Endothelial cell of umbilical vein (primary cell): ENCODE measurements at regions not wholly inside any gene's neighbourhood (a gene's known extent, or its start where the extent isn't known, plus 50 kb on each side); places are given as distances from the start of the nearest gene placed in this dataset.

ENCODE experiments used
- BruUV-seq: library from RNA; stranded (reverse); fragments of 400-500 nt; replicated peaks from 2 replicates; lab custom pipeline; 2021; lab: Mats Ljungman, UMichigan
- CTCF ChIA-PET: fragments of 300-600, 350-600 bp; sonication (Branson Sonifier 250); formaldehyde crosslinking; loops from one replicate; lab custom pipeline; 2021; ENCODE audit warnings: antibody characterized with exemption, inconsistent platforms; lab: Charles Lee
- POLR2A ChIA-PET: fragments of 300-600, 350-600 bp; sonication (Branson Sonifier 250); formaldehyde crosslinking; loops from one replicate; lab custom pipeline; 2021; ENCODE audit warnings: antibody characterized with exemption, inconsistent platforms; lab: Charles Lee
- DNase-seq: peaks from one replicate; pipeline ENCODE4 v3.0.0-alpha.2; 2011; ENCODE audit warnings: low read depth, low spot score
- FAIRE-seq: peaks from 2 replicates; lab custom pipeline; 2011; peaks lifted over from hg19 to GRCh38; lab: Jason Lieb, UNC
- H2AFZ ChIP-seq: 2 replicates; pipeline ENCODE4 v1.6.0; 2012; ENCODE audit warnings: low read depth, low read length, control low read depth, inconsistent platforms
- H3K27ac ChIP-seq: 2 replicates; pipeline ENCODE4 v1.5.1; 2011; ENCODE audit warnings: low read depth, mild to moderate bottlenecking, control low read depth, low read length, moderate library complexity; ENCODE audit not compliant: insufficient read depth
- H3K27me3 ChIP-seq, 2 experiments: 2 replicates each; pipeline versions ENCODE4 v1.6.0 to v1.6.1; 2011; ENCODE audit warnings: low read length in 2 of 2, mixed read lengths in 1 of 2; ENCODE audit not compliant: control insufficient read depth in 2 of 2, insufficient read depth in 2 of 2
- H3K36me3 ChIP-seq, 2 experiments: 2 replicates in 1 of 2; 3 replicates in 1 of 2; pipeline ENCODE4 v1.5.1; 2011; ENCODE audit warnings: low read length in 2 of 2, mild to moderate bottlenecking in 1 of 2, moderate library complexity in 1 of 2; ENCODE audit not compliant: control insufficient read depth in 2 of 2, insufficient read depth in 2 of 2; ENCODE audit errors: extremely low read depth in 1 of 2
- H3K4me1 ChIP-seq: 3 replicates; pipeline ENCODE4 v1.5.1; 2011; ENCODE audit warnings: mild to moderate bottlenecking, low read length; ENCODE audit not compliant: control insufficient read depth, insufficient read depth; ENCODE audit errors: extremely low read depth
- H3K4me2 ChIP-seq: 2 replicates; pipeline ENCODE4 v1.6.1; 2011; ENCODE audit warnings: low read length, control low read depth, mixed read lengths; ENCODE audit not compliant: insufficient read depth
- H3K4me3 ChIP-seq, 3 experiments: fragments of 200-600 bp in 1 of 3; sonication (generic), shearing (Covaris generic) in 1 of 3; replicated peaks in 1 of 3; 2 replicates each; pipeline ENCODE4 v1.5.1; 2011 to 2016; ENCODE audit warnings: control low read depth in 3 of 3, low read length in 3 of 3, mild to moderate bottlenecking in 2 of 3, inconsistent platforms in 1 of 3, low read depth in 1 of 3, moderate library complexity in 1 of 3; ENCODE audit not compliant: insufficient read depth in 1 of 3
- H3K79me2 ChIP-seq: 2 replicates; pipeline ENCODE4 v1.6.0; 2012; ENCODE audit warnings: low read length, inconsistent platforms; ENCODE audit not compliant: control insufficient read depth, insufficient read depth
- H3K9ac ChIP-seq: replicated peaks from 2 replicates; pipeline ENCODE3; 2011; ENCODE audit warnings: low read length, control low read depth; ENCODE audit not compliant: insufficient read depth; ENCODE audit errors: extremely low read depth
- H3K9me1 ChIP-seq: replicated peaks from 3 replicates; pipeline ENCODE4 v1.6.0; 2011; ENCODE audit warnings: mild to moderate bottlenecking, low read length; ENCODE audit not compliant: control insufficient read depth, insufficient read depth; ENCODE audit errors: extremely low read depth
- H3K9me3 ChIP-seq: replicated peaks from 2 replicates; pipeline ENCODE4 v1.5.1; 2012; ENCODE audit warnings: low read length, inconsistent platforms; ENCODE audit not compliant: control insufficient read depth, insufficient read depth
- H4K20me1 ChIP-seq: replicated peaks from 2 replicates; pipeline ENCODE3; 2011; ENCODE audit warnings: mild to moderate bottlenecking, low read length; ENCODE audit not compliant: control insufficient read depth, insufficient read depth; ENCODE audit errors: extremely low read depth
- EZH2 ChIP-seq: IDR thresholded peaks from 2 replicates; pipeline ENCODE4 v1.6.1; 2012; ENCODE audit warnings: borderline replicate concordance, low read depth, mild to moderate bottlenecking, moderate library complexity, low read length, inconsistent platforms; ENCODE audit not compliant: severe bottlenecking
- GATA2 ChIP-seq: IDR thresholded peaks from 2 replicates; pipeline ENCODE4 v1.7.0; 2011; ENCODE audit warnings: low read depth, mild to moderate bottlenecking, moderate library complexity, mixed read lengths, low read length; ENCODE audit not compliant: insufficient read length, insufficient read depth
- JUN ChIP-seq: IDR thresholded peaks from 2 replicates; pipeline ENCODE4 v1.6.1; 2011; ENCODE audit warnings: borderline replicate concordance, low read depth; ENCODE audit not compliant: insufficient read length, insufficient read depth
- dilution Hi-C: fragments of 300-500 bp; cut with MboI; formaldehyde crosslinking; loops from one replicate; pipeline ENCODE4 v1.15.0; 2019; ENCODE audit warnings: low sequenced_read_pairs; ENCODE audit not compliant: extremely low pct_ligation_motif_present
- intact Hi-C: fragments of 100-400 bp; cut with micrococcal nuclease; formaldehyde crosslinking; loops from one replicate; pipeline ENCODE4 v1.10.0; 2022
- TF ChIP-seq, protein P1 (sequence below), 2 donors: IDR thresholded peaks; 1 replicate in 1 of 2; 2 replicates in 1 of 2; pipeline ENCODE4 v1.5.1; 2011; ENCODE audit warnings: low read length in 2 of 2, mild to moderate bottlenecking in 2 of 2, moderate library complexity in 2 of 2, control low read depth in 1 of 2, inconsistent platforms in 1 of 2, low read depth in 1 of 2; ENCODE audit not compliant: insufficient read depth in 1 of 2; ENCODE audit errors: extremely low read depth in 1 of 2
- TF ChIP-seq, protein P2 (sequence below): IDR thresholded peaks from 2 replicates; pipeline ENCODE4 v1.6.1; 2011; ENCODE audit not compliant: insufficient read depth, insufficient read length

DNA sequence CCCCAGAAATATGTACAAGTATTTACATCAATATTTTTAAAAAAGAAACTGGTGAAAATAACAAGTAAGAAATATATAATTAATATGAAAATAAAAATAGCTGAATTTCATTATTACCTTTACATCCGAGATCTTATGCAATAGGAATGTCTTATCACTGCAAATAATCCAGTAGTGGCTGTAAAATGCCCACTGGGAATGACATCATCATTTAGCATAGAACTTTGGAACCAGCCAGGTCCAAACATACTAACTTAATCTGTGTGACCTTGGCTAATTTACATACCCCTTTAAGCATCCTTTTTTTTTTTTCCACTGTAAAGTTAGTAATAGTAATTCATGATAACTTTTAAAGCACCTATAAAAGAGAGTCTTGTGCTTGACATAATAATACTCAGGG, 611.7 kb downstream of the ZIC1 start:
- ChIA-PET POLR2A (no interaction called here), CTCF (interaction anchor here (0.9 to 1.5 kb wide), 3 partner anchors 14 to 75 kb away, joined by 3 to 6 read pairs (median 3); no protein-coding TSS in a partner anchor)
- Histone ChIP-seq H2AFZ (no peak overlapping the region), H4K20me1 (no peaks in the 10 kb centered on the region), H3K79me2 (no peaks in the 10 kb centered on the region), H3K27ac (peak overlapping the region; percentile 17), H3K9ac (no peak overlapping the region), H3K27me3 (no peaks in the 10 kb centered on the region), H3K9me1 (no peaks in the 10 kb centered on the region), H3K4me1 (peaks cover 17% of the 10 kb centered on the region), H3K9me3 (no peaks in the 10 kb centered on the region), H3K4me2 (no peak overlapping the region), H3K4me3 (no peak overlapping the region), H3K36me3 (no peaks in the 10 kb centered on the region)
- FAIRE-seq = no peak
- TF ChIP-seq EZH2 (no peak), JUN (no peak), GATA2 (no peak)
- TF ChIP-seq, protein P1, sequence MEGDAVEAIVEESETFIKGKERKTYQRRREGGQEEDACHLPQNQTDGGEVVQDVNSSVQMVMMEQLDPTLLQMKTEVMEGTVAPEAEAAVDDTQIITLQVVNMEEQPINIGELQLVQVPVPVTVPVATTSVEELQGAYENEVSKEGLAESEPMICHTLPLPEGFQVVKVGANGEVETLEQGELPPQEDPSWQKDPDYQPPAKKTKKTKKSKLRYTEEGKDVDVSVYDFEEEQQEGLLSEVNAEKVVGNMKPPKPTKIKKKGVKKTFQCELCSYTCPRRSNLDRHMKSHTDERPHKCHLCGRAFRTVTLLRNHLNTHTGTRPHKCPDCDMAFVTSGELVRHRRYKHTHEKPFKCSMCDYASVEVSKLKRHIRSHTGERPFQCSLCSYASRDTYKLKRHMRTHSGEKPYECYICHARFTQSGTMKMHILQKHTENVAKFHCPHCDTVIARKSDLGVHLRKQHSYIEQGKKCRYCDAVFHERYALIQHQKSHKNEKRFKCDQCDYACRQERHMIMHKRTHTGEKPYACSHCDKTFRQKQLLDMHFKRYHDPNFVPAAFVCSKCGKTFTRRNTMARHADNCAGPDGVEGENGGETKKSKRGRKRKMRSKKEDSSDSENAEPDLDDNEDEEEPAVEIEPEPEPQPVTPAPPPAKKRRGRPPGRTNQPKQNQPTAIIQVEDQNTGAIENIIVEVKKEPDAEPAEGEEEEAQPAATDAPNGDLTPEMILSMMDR (IDR thresholded peaks at IDR 0.05; ENCODE audit: extremely low read depth in 1 of 2, insufficient read depth in 1 of 2, low read depth in 1 of 2, low read length in 2 of 2) = no peak
- TF ChIP-seq, protein P2, sequence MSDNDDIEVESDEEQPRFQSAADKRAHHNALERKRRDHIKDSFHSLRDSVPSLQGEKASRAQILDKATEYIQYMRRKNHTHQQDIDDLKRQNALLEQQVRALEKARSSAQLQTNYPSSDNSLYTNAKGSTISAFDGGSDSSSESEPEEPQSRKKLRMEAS = no peak
- no TSS peak for BruUV-seq
- dilution Hi-C loops (no loop called here), intact Hi-C loops (loop anchor here (5.0 kb wide), 2 partner anchors 209 to 684 kb away; no protein-coding TSS in a partner anchor)
- DNase-seq = no peak
